HG03457 (cell line): ENCODE measurements at regions not wholly inside any gene's neighbourhood (a gene's known extent, or its start where the extent isn't known, plus 50 kb on each side); places are given as distances from the start of the nearest gene placed in this dataset.
A peak's percentile ranks its signal among the peaks of the same experiment; 100 is the strongest.
"Not testable (repeated sequence)": the region's sequence is repeated elsewhere in the genome, so short reads cannot be mapped to it uniquely, and the experiment has no call there.

Source experiments
- ATAC-seq: cut with Tn5 transposase; IDR thresholded peaks from one replicate; pipeline ENCODE4 v1.9.1; 2021; ENCODE audit warnings: moderate number of reproducible peaks; ENCODE audit not compliant: unreplicated experiment

- ATAC-seq, result no peak
Measured at GRCh38 chr20:17873410-17874270, 95.0 kb downstream of the SNX5 start.

DNA sequence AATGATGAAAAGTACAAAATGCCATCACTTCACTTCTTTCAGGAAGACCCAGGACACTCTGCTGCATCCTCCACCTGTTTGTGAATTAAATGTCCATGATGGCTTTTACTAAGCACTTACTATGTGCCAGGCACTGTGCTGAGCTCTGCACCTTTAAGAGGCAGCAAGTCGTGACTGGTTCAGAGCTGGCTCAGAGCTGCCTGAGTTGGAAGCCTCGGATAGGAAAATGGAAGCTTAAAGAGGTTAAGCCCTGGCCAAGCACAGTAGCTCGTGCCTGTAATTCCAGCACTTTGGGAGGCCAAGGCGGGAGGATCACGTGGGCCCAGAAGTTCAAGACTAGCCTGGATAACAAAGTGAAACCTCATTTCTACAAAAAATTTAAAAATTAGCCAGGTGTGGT is 95.6 kb downstream of the SNX5 start:
- ATAC-seq, result no peak

DNA sequence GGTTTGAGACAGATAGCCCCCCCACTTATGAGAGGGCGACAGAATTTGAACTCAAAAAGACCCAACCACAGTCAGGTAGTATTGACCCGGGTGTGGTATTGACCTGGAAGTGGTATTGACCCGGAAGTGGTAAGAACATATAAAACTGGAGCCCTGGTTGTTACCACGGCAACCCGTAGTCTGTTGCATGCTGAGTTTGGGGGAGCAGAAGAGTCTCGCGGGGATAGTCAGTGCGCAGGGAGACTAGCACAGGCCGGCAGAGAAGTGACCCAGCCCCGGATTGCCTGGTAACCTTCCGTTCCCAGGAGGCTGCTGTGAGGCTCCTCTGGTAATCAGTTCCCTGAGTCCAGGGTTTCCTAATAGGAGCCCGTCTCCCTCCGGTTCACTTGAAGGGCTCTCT is 96.2 kb downstream of the SNX5 start:
- no peak for ATAC-seq

- no peak for ATAC-seq
Measured at GRCh38 chr20:17871886-17872285, 96.7 kb downstream of the SNX5 start.

DNA sequence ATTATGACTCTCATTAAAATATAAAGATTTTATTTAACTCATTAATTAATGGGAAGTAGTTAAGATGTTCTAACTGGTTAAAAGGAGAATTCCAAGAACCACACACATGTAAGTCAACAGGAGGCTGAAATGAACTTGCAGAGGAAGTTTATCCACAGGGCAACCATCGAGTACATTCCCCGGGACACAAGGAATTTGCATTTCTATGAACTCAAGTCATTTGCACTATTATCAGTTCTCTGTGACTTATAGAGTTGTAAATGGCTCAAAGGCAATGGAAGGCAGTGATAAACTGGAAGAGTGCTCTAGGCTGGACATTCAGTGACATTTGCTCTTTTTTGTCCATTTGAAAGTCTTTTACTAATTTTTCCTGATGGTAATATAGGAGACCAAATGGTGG is 97.4 kb downstream of the SNX5 start:
- no peak for ATAC-seq

DNA sequence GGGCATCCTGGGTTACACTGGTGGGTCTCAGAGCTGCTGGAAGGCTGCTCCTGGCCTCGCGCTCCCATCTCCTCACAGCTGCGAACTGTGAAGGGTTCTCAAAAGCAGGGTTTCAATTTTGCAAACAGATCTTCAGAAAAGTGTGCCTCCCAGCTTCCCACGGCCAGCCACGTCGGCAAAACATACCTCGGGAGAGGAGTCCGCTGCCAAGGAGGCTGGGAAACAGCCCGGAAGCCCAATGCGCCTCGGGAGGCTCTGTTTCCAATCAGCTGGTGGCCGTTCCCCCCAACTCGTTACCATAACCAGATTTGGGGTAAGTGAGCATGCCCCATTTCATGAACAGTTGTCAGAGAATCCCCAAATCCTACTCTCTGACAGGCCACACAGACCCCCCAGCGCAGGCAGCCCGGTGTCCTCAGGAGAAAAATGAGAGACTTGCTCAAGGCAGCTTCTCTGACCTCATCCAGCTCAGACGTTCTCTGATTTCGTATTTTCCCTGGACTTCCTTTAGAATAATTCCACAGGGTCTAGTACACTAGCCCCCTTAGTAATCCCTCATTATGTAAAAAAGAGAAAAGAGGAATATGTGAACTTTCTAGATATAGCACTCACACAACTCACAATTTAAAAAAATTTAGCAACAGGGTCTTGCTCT is 98.4 kb downstream of the SNX5 start:
- no peak for ATAC-seq

DNA sequence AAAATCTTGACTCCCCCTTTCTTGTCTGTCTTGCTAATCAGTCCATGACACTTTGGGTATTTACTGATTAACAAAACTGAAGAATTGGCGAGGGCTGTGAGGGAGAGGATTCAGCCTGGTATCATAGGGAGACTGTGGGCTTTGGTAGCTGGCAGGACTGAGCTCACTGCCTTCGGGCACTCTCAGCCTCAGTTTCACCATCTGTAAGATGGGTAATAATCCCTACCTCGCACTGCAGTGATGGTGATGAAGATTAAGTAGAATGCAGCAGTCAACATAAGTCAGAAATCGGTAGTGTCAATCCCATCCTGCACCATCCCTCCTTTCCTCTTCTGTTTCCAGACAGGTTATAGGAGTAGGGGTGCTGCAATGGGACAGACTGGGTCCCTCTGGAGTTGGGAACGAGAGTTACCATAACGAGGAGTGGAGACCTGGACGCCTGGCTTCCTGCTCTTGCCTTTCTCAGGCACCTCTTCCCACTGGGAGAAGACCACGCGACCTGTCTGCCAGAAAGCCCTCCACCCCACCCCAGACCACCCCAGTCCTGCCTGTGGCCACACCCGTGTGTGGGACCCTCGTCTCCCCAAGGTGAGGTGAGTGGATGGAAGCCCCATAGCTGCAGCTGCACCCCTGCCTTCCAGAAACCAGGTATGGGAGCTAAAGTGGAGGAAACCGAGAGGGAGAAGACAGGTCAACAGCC is 99.1 kb downstream of the SNX5 start:
- no peak for ATAC-seq

DNA sequence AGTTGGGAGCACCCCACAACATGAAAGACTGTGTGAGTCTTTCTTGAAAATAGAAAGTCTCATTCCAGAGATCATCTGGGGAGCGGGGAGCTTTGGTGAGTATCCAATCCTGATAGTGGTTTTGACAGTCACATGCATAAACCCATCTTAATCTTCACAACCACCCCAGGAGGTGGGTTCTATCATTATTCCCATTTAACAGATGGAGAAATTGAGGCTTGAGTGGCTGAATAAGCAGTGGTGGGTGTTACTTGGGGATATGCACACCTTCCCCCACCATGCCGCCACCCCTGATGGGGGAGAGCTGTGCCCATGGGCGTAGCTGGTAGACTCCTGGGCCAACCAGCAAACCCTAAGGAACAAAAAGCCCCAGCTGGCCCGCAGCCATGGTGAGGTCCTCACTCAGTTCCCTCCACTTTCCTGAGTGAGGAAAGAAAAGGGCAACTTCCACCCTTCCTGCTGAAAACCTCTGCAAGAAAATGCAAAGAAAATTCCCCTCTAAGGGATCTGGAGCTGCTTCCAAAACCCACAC is 99.8 kb downstream of the SNX5 start:
- ATAC-seq, result no peak

DNA sequence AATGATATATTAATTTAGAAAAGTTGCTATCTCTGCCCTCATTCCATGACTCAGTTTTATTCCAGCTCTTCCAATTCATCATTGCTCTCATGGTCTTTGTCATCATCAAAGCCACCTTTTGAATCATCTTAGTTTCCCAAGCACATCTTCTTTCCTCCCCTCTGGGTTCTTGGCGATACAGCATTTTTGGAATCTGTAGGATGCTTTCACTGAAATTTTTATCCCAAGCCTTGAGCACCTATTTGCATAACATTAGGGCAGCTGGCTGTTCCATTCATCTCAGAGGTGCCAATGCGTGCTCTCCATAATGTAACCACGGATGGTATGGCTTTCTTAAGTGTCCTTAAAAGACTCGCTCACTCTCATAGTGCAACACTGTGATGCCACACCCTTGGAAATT is 100.4 kb downstream of the SNX5 start:
- no peak for ATAC-seq

GRCh38 chr20:17867131-17867925 is 101.3 kb downstream of the SNX5 start:
- no peak for ATAC-seq

- no peak for ATAC-seq
Measured at GRCh38 chr20:17866234-17867001, 102.2 kb downstream of the SNX5 start.

GRCh38 chr20:17863577-17864292 is 104.9 kb downstream of the SNX5 start:
- ATAC-seq, result no peak

DNA sequence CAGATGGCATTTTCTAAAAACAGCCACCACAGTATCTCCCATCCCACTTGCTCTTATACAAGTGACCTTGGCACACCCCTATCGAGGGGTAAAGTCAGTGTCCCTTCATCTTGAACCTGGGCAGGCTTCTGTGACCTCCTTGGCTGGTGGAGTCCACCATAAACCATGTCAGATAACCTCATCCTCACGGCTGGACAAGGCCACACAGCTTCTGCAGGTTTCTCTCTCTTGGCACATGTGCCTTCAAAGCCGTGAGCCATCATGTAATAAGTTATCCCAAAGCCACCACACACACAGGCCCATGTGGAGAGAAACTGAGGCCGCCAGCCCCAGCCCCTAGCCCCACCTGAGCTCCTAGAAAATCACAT is 105.4 kb downstream of the SNX5 start:
- ATAC-seq, result no peak

GRCh38 chr20:17862171-17862570 is 106.4 kb downstream of the SNX5 start:
- ATAC-seq, result no peak

DNA sequence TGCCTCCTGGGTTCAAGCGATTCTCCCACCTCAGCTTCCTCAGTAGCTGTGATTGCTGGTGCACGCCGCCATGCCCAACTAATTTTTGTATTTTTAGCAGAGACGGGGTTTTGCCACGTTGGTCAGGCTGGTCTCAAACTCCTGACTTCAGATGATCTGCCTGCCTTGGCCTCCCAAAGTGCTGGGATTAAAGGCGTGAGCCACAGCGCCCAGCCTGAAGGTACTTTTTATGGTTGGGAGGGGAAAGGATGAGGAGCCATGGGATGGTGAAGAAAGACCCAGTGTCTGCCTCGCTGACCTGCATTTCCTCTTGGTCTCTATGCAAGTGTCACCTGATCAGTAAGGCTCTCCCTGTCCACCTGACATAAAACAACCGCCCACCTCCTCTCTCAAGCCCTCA is 107.0 kb downstream of the SNX5 start:
- ATAC-seq, result not testable (repeated sequence)

DNA sequence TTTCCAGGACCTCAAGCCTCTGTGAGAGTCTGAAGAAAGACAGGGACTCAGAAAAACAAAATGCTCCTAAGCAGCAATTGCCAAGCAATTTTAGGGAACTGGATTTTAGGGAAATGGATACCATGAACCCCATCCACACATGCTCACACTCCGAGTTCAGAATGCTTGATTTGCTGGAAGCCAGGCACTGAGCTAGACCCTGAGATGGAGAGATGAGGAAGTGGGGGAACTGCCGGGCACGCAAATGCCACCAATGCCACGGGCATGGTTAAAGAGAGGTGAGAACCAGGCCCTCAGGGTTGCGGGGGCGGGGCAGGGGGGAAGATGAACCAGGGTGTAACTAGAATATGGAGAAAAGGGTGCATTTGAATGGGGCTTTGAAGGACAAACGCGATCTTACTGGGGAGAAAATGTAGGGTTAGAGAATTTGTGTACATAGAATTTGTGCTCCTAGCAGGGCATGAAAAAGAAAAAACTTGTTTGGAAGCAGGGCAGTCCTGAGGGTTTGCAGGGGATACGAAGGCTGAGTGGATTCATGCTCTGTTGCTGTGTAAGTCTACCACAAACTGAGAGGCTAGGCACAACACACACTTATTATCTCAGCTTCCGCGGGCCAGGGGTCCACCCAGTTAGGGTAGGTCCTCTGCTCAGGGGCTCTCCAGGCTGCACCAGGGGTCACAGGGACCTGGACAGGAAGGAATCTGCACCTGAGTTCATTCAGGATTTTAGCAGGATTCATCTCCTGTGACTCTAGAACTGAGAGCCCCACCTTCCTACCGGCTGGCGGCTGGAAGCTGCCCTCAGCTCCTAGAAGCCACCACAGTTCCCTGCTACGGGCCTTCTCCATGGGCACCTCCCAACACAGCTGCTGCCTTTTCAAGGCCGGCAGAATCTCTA is 108.0 kb downstream of the SNX5 start:
- ATAC-seq, result no peak

- ATAC-seq, result no peak
Measured at GRCh38 chr20:17859616-17860232, 108.9 kb downstream of the SNX5 start.

DNA sequence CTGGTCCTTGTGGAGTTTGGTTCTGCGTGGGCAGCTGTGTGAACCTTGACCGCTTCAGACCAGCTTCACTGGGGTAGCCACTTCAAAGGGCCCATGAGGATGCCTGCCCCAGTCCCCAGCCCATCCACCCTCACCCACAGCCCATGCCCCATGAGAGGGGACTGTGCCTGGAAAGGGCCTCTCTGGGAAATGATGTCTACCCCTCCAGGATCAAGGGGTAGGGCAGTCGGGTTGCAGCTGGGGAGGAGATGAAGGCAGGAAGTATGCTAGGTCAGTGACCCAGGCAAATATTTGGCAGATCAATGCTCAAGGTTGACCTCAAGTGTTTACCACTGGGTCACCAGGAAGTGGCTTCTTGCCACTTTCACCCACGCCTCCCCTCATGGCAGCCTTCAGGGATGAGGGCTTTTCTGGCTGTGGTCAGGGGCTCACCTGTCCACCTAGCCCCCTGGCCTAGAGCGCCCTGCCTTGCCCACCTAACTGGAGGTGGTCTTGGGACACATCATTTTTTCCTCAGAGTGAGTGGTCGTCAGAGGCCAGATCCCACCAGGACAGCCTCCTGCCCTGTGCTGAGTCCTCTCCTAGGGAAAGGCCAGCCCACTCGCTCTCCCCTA is 109.5 kb downstream of the SNX5 start:
- peak; percentile 35 for ATAC-seq
